ELF-1 (cell line): ENCODE measurements at regions not wholly inside any gene's neighbourhood (a gene's known extent, or its start where the extent isn't known, plus 50 kb on each side); places are given as distances from the start of the nearest gene placed in this dataset.

Source experiments
- DNase-seq: peaks from one replicate; pipeline ENCODE4 v3.0.0-alpha.2; 2016; ENCODE audit warnings: low read depth, low spot score

- no peak for DNase-seq
Measured at GRCh38 chr6:105616521-105616920, 213.6 kb upstream of the PREP start.

GRCh38 chr6:105611606-105612005, 208.7 kb upstream of the PREP start:
- DNase-seq: no peak

GRCh38 chr6:105609375-105609991, 206.6 kb upstream of the PREP start:
- no peak for DNase-seq

DNA sequence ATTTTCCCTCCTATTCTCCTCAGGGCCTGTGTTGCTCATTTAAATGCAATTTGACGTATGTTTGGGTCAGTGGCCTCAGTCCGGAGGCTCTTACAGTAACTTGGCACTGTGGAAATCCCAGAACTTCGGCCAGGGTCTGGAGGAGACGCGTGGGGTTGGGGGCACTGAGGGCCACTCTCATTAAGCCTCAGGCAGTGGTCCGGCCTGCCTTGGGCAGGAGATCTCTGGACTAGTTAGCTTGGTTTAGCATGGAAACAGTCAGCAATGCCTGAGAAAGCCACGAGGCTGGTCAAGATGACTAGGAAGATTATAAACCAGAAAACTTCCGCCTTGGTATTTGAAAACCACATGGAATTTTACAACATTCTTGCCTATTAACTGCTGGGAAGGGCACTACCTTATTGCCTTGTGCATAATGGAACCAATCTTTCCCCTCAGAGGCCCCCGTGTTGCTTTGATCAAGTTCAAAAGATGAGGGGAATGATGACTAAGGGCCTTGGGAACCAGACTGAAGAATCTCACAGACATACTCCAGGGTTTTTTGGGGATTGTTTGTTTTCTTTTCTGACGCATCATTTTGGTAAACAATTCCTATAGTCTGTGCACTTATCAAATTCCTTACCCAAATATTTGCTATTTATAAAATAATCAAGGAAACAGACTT, 206.0 kb upstream of the PREP start:
- DNase-seq: no peak

GRCh38 chr6:105607636-105608621, 205.0 kb upstream of the PREP start:
- DNase-seq: no peak

GRCh38 chr6:105606831-105607463, 204.1 kb upstream of the PREP start:
- no peak for DNase-seq

DNA sequence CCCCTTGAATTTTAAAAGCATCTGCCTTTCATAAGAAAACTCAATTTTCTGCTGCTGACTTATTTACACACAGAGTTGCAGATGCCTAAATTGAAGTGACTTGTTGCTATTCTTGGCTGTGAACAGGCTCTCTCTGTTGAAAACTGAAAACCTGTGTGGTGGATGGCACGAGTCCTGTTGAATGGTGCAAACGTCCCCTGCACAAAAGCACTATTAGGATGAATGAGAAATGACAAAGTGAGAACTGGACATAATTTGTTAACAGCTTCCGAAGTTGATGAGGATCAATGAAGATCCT, 201.7 kb upstream of the PREP start:
- DNase-seq: no peak

DNA sequence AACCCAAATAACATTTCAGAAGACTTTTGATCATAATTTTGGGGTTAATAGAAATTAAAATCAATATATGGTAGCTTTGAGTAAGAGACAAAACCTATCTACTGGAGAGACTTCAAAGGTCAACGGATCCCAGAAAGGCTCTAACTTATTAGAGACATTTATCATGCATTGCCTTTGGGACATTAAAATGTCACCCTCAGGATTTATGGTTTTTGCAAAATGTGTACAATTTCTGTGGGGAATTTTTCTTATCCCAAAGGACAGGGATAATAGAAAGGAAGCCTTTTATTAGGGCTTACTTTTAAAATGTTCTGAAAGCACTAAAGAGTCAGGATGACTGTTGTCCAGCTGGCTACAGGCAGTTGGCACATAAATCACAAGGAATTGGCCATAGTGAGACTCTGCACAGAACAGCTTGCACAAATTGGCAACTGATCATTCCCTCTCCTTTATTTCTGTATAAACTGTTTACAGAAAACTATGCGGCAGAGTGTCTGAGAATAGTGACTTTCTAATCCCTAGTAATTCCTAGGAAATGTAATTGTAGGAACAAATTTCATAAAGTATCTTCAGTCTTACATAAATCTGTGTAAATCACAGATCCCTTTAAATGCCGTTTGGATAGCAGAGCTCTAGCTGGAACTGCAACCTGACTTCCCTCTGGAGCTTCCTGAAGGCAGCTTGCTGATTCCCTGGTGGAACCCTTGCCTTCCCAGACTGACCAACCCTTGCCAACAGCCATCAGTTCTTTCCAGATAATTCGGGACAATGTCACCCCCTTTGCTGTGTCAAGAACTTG, 201.1 kb upstream of the PREP start:
- DNase-seq: no peak

DNA sequence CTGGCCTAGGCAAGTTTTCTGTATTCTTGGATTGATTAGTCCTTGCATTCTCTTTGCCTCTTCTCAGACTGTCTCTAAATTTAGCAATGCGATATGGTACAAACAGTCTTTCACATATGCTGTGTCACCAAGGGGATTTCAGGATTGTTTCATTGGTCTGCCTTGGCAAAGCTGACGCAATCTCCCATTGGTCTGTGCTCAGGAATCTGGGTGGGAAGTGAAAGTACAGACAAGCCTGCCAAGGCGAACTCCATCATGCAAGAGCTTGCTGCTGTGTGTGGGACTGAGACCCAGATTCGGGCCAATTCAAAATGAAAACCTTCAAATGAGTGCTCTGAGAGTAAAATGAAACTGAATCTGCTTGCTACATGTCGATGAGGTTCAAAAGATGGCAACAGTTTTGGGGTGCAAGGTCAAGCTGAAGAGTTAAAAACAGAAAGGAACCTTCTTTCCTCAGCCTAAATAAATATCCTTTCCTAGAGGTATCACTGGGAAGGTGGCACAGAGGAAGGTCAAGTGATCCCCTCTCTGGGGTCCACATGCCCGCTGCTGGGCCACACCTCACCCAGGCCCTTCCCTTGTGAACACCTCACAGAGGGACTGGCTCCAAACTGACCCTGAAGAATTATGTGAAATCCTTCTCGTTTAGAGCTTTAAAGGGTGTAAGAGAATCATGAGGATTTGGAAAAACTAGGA, 198.8 kb upstream of the PREP start:
- no peak for DNase-seq

DNA sequence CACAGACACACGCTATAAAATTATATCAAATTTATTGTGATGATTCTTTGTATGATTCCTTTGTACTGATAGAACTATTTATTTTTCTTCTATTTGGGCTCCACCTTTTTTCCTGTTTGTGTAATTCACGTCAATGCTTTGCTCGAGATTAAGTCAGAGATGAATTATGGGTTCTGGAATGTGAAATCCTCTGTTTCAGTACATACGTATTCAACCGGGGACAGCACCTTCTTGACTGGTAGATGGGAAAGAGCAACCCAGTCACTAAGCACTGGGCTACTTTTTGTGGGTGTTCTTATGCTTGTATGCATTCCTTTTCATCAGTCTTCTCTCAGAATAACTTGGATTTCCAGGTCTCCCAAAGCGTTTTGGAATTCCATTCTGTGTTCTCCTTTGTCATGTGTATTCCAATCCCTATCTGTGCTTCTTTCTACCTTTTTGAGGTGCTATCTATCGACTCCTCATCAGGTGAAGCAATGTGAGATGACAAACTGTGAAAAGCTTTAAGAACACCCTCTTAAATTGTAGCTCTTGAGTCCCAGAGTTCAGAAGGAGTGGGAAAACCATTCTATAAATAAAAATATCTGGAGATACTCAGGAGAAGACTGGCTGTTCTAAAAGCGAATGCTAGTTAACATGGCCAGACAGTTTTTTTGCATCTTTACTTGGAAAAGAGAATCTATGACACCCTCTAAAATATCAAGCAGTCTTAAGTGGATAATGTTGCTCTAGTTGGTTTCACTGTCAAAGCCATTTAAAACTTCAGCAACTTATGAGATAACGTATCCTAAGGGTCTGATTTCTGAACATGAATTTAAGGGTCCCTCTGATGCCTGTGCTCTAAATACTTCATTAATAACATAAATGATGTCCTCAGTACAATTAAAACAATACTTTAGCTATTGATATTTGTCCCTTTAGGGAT, 197.7 kb upstream of the PREP start:
- DNase-seq: no peak

GRCh38 chr6:105598264-105598663, 195.4 kb upstream of the PREP start:
- no peak for DNase-seq

- no peak for DNase-seq
Measured at GRCh38 chr6:105596284-105596755, 193.4 kb upstream of the PREP start.

DNA sequence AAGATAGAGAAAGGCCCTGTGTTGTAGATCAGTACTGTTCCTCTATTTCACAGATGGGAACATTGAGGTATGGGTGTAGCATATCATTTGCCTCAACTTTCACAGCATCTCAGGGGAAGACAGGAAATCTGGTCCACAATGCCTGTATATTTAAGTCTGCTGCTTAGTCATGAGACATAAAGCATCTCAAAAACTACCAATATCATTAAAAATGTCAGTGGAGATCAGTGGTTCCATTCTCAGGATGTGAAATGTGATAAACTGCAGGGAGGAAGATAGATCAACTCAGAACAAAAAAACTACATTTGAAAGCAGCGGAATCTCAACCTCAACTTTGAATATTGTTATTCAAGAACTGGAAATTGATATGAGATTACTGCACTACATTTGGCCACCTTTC, 192.9 kb upstream of the PREP start:
- no peak for DNase-seq

GRCh38 chr6:105594821-105595220, 191.9 kb upstream of the PREP start:
- DNase-seq: no peak

- no peak for DNase-seq
Measured at GRCh38 chr6:105593805-105594671, 191.2 kb upstream of the PREP start.

GRCh38 chr6:105593056-105593690, 190.3 kb upstream of the PREP start:
- DNase-seq: no peak

- no peak for DNase-seq
Measured at GRCh38 chr6:105592329-105592728, 189.4 kb upstream of the PREP start.

DNA sequence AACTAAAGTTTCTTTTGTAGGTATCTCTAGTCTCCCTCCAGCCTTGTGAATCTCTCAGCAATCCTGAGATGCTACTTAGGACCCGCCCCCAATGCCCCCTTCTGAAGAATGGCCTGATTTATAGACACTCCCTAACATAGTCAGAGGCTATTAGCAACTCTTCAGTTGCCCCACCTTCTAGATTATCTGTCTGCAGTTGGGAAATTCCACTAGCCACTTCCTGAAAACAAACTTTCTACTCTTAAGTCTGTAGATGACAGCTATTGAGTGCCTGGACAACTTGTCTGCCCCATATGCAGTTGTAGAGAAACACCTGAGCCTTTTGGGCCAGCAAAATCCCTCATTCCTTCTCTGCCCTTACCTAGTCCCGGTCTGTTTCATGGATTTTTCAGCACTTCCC, 188.2 kb upstream of the PREP start:
- no peak for DNase-seq
